Brain pericyte (primary cell): ENCODE measurements at regions not wholly inside any gene's neighbourhood (a gene's known extent, or its start where the extent isn't known, plus 50 kb on each side); places are given as distances from the start of the nearest gene placed in this dataset.

Experiments
- DNase-seq: peaks from one replicate; pipeline ENCODE4 v3.0.0-alpha.2; 2012; ENCODE audit warnings: low read depth, low spot score

DNA sequence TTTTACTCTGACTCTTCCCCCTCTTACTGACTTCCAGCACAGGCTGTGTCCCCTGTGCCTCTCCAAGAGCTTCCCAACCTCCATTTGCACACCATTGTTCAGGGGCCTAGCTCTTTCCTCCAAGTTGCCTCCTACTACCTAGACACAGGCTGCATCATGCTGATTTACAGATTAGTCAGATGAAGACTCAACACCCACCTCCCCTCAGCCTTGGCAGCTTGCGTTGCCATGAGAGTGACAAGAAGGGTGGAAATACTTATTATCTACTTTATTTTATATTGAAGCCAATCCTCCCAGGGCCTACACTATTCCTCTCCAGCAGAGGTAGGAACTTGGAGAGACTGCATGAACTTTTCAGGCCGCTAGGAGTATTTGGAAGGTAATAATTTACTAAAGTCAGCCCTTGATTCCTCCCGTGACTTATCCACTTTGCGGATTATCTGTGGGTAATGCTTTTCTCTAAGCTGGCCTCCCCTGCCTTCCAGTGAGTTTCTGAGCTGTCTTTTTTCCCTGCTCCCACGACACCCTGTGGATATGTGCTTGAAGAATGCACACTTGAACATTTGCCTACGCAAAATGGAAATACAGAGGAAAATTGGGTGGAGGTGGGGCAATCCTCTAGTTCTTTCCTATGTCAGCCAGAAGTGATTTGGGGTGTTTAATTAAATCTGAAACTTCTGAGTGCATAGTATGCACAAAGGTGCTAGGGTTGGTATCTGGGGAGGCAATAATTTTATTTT, 74.1 kb upstream of the TMEM164 start:
- DNase-seq: no peak

GRCh38 chrX:109931677-109932076, 71.2 kb upstream of the TMEM164 start:
- no peak for DNase-seq

GRCh38 chrX:109934434-109934833, 68.5 kb upstream of the TMEM164 start:
- no peak for DNase-seq

DNA sequence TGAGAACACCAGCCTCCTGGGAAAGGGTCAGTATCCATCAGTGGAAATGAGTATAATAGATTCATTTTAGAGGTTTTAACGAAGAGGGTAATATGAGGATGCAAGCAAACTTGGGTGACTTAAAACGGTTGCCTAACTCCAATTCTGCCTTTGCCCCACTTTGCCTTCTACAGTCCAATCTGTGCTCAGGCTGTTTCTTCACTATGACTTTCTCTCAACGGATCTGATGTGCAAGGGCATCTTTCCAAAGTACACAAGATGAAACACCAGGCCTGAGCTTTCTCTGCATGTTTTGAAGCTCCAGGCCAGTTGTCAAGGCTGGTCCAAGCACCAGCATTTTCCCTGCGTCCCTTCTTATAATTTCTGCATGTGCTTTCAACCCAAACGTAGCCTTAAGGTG, 68.0 kb upstream of the TMEM164 start:
- DNase-seq: no peak

GRCh38 chrX:109936114-109936513, 66.8 kb upstream of the TMEM164 start:
- no peak for DNase-seq

DNA sequence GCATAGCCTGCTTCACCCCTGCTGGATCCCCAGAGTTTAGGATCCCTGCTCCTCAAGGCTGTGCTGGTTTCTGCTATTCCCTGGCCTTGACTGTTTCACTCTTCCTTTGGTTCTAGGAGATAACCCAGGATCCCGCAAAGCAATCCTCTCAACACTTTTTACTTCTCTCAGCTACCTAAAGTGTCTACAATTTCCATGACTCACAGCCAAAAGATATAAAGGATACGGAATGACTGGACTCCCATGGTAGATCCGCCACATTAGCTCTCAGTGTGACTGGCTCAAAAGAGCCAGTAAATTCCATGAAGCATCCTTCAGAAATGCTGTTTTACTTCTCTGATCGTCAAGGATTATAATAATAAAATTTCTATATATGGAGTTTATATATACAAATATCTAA, 66.3 kb upstream of the TMEM164 start:
- DNase-seq: no peak

DNA sequence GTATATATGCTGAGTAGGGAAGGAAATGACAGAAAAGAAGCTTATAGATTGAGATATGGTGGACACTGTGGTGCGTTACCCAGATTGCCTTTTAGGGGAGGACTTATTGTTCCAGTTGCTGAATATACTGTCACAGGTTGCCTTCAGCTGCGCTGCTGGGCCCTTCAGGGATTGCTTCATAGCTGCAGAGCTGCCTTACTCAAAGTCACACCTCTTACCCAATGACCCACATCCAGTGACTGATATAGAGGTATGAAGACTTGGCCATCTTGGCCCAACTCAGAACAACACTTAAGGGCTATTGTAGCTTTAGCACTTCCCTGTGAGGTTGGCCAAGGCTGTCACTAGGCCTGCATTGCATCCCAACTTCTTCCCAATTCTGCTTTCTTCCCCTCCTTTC, 63.4 kb upstream of the TMEM164 start:
- no peak for DNase-seq

DNA sequence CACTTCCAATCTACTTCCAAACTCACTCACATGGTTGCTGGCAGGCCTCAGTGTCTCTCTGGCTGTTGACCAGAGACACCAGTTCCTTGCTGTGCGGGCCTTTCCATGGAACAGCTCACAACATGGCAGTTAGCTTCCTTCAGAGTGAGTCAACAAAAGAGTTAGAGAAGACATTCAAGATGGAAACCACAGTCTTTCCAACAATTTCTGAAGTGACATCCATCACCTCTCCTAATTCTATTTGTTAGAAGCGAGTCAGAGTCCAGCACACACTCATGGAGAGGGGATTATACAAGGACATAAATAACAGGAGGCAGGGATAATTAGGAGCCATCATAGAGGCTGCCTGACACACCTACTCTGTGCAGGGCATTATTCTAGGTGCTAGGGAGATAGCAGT, 62.5 kb upstream of the TMEM164 start:
- DNase-seq: no peak

DNA sequence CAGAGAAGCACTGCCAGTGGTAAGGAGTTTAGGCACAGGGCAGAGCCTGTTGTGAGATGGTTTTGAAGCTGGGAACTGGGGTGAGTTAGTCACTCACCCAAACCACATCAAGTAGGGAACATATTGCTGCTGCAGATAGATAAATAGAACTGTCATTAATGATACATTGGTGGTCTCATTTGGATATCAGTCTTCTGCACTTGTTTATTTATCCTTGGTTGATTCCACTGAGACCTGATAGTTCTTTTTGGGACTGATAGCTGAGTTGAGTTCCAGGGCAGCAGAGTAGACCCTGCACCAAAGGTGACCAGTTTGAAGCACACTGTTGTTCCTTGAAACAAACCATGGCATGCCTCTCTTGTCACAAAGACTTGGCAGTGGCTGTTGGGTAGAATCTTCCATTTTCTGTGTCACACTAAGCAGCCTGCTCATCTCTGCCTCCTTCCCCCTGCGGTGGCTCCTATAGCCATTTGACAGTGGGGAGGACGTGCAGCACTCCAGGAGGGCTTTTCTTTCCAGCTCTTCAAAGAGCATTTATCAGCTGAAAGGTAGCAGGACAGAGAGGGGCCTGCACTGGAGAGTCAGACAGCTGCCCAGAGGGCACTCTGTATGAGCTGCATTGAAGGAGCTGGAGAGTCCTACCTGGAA, 59.7 kb upstream of the TMEM164 start:
- DNase-seq: no peak

DNA sequence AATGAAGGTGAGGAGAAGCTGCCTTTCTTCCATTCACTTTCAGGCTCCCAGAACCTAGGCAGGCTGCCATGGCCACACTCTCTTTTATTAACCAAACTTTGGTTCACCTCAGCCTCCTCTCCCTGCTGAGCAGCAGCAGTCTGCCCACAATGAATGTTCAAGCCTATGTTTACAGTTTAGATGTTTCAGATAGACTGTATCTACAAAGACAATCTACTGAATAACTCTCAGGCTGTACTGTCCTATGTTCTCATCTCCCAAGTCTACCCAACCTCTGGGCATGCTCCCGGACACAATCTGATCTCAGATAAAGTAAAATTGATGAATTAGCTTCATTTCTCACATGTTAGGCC, 59.2 kb upstream of the TMEM164 start:
- no peak for DNase-seq

- no peak for DNase-seq
Observed at GRCh38 chrX:109952050-109952449, 50.9 kb upstream of the TMEM164 start.

- DNase-seq: no peak
Observed at GRCh38 chrX:109952985-109953905, 49.7 kb upstream of the TMEM164 start.
